ENCODE measurements at regions not wholly inside any gene's neighbourhood (a gene's known extent, or its start where the extent isn't known, plus 50 kb on each side); places are given as distances from the start of the nearest gene placed in this dataset.

DNA sequence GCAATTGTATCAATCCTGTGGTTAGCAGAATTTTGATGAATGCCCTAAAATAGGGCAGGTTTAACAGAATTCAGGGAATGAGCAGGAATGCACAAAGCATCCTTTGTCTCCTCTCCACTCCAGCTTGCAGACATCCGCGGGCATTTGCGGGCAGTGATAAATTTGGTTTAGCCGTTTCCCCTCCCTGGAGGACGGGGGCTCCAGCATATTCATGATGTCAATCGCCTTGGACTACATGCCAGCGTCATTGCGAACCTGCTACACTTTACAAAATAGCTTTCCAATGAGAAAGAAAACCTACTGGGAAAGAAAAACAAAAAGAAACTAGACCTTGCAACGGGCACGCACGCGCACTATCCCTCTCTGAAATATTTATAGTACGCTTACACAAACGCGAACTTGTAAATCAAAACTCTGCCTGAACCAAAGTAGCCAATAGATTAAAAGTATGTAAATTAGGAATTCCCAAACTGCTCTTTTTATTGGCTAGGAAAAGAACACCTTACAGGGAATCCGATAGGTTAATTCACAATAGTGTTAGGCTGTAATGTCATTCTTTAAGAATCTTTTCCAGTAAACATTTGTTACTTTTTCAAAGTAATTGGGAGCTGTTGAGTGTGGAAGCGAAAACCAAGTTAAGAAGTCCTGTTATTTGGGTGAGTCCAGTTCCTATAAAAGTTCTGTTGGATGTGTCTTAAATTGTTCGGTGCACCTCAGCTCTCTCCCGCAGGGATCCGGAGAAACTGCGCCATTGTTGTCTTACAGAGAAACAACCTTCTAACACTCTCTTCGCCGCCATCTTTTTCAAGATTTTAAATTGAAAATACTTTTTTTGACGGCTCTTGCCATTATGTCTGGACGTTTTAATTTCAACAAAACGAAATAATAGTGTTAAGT lies 136.7 kb downstream of the HFE start:
- ATAC-seq (ENCODE audit: low read depth) (peak; percentile 87), DNase-seq (no peak)
- CTCF ChIA-PET, result interaction anchor here (0.5 to 1.7 kb wide), 2 partner anchors 10 to 314 kb away, joined by 3 read pairs; partner anchors contain the start of gene HMGN4
- POLR2A ChIA-PET, result interaction anchor here (0.6 to 6.9 kb wide), 21 partner anchors 8 to 1586 kb away, joined by 3 to 161 read pairs (median 11); partner anchors contain the start of gene HMGN4
- no peak overlapping the region for H3K4me3 Mint-ChIP-seq
- no peak overlapping the region for H3K27ac Mint-ChIP-seq
- intact Hi-C loops (cut with micrococcal nuclease), result loop anchor here (1.0 to 5.0 kb wide), 5 partner anchors 8 to 298 kb away; a partner anchor contains a TSS
- TF ChIP-seq CTCF (IDR thresholded peaks at IDR 0.05), result no peak
- peaks cover 4% of the 10 kb centered on the region for H3K4me1 Mint-ChIP-seq
- peaks cover 6% of the 10 kb centered on the region for H3K36me3 Mint-ChIP-seq (ENCODE audit: low read depth)
- H3K27me3 Mint-ChIP-seq, result no peaks in the 10 kb centered on the region
- no peaks in the 10 kb centered on the region for H3K9me3 Mint-ChIP-seq

DNA sequence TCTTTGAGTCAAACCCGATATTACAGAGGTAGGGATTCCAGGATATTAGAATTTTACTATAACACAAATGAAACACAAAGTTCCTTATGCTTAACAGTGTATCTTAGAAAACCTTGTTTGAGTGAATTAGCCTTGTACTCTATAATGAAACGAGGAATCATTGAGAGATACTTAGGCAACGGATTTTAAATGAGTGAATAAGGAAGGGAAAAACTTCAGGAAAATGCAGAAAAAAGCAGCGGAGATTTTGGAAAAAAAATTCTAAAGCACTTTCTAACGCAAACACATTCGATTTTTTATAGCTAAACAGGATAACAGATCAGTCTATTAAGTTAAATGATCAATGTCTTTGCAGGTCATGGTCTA lies 137.3 kb downstream of the HFE start:
- DNase-seq (no peak), ATAC-seq (ENCODE audit: low read depth) (no peak)
- peaks cover 4% of the 10 kb centered on the region for H3K4me1 Mint-ChIP-seq
- no peaks in the 10 kb centered on the region for H3K9me3 Mint-ChIP-seq
- H3K36me3 Mint-ChIP-seq (ENCODE audit: low read depth), result peaks cover 6% of the 10 kb centered on the region
- no peak for TF ChIP-seq CTCF (IDR thresholded peaks at IDR 0.05)
- CTCF ChIA-PET, result interaction anchor here (1.7 kb wide), 1 partner anchor 9 kb away, joined by 3 read pairs; no protein-coding TSS in a partner anchor
- intact Hi-C loops (cut with micrococcal nuclease), result loop anchor here (1.0 to 5.0 kb wide), 5 partner anchors 8 to 298 kb away; a partner anchor contains a TSS
- no peak overlapping the region for H3K27ac Mint-ChIP-seq
- no peak overlapping the region for H3K4me3 Mint-ChIP-seq
- POLR2A ChIA-PET, result interaction anchor here (0.9 to 6.9 kb wide), 17 partner anchors 9 to 314 kb away, joined by 3 to 161 read pairs (median 19); partner anchors contain the start of gene HMGN4
- H3K27me3 Mint-ChIP-seq, result no peaks in the 10 kb centered on the region

GRCh38 chr6:26224940-26225847 lies 138.0 kb downstream of the HFE start:
- H3K9me3 Mint-ChIP-seq, result no peaks in the 10 kb centered on the region
- TF ChIP-seq CTCF (IDR thresholded peaks at IDR 0.05), result no peak
- ChIA-PET POLR2A (interaction anchor here (0.5 to 6.9 kb wide), 14 partner anchors 9 to 204 kb away, joined by 3 to 161 read pairs (median 15); a partner anchor contains a TSS), CTCF (no interaction called here)
- H3K4me1 Mint-ChIP-seq, result no peaks in the 10 kb centered on the region
- intact Hi-C loops (cut with micrococcal nuclease), result loop anchor here (1.0 to 5.0 kb wide), 5 partner anchors 8 to 297 kb away; a partner anchor contains a TSS
- H3K27me3 Mint-ChIP-seq, result no peaks in the 10 kb centered on the region
- H3K27ac Mint-ChIP-seq, result no peak overlapping the region
- DNase-seq, result no peak
- ATAC-seq (ENCODE audit: low read depth), result no peak
- peaks cover 6% of the 10 kb centered on the region for H3K36me3 Mint-ChIP-seq (ENCODE audit: low read depth)
- H3K4me3 Mint-ChIP-seq, result no peak overlapping the region

DNA sequence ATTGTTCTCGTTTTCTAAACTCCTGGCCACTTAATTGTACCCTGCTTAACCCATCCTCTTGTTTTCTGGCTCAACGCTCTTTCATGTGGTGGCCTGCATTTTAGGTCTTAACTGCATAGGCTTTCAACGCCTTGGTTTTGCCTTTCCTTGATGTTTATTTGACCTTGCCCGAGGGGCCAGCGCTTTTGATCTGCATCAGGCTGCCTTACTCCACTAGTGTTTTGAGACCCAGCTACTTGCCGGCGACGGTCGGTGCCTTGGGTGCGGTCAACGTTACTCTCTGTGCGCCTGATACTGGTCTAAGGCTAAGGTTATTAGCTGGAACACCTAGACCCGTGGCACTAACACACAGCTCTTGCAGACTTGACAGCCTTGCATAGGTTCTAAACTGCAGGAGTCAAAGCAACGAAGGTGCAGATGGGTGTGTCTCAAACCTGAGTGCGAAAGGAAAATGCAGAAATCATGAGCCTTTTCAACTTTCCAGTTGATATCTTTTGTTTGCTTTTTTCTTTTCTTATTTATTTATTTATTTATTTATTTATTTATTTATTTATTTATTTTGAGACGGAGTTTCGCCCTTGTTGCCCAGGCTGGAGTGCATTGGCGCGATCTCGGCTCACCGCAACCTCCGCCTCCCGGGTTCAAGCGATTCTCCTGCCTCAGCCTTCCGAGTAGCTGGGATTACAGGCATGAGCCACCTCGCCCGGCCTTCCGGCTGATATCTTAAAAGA lies 138.8 kb downstream of the HFE start:
- Mint-ChIP-seq H3K4me1 (no peaks in the 10 kb centered on the region), H3K4me3 (no peak overlapping the region), H3K9me3 (no peaks in the 10 kb centered on the region), H3K36me3 (ENCODE audit: low read depth) (peaks cover 6% of the 10 kb centered on the region), H3K27me3 (no peaks in the 10 kb centered on the region), H3K27ac (no peak overlapping the region)
- ChIA-PET POLR2A (interaction anchor here (0.5 to 6.9 kb wide), 11 partner anchors 7 to 205 kb away, joined by 3 to 161 read pairs (median 19); a partner anchor contains a TSS), CTCF (no interaction called here)
- ATAC-seq (ENCODE audit: low read depth) (no peak), DNase-seq (no peak)
- intact Hi-C loops (cut with micrococcal nuclease), result loop anchor here (2.0 kb wide), 1 partner anchor 47 kb away; a partner anchor contains a TSS
- no peak for TF ChIP-seq CTCF (IDR thresholded peaks at IDR 0.05)
